ENCODE measurements at regions not wholly inside any gene's neighbourhood (a gene's known extent, or its start where the extent isn't known, plus 50 kb on each side); places are given as distances from the start of the nearest gene placed in this dataset.

DNA sequence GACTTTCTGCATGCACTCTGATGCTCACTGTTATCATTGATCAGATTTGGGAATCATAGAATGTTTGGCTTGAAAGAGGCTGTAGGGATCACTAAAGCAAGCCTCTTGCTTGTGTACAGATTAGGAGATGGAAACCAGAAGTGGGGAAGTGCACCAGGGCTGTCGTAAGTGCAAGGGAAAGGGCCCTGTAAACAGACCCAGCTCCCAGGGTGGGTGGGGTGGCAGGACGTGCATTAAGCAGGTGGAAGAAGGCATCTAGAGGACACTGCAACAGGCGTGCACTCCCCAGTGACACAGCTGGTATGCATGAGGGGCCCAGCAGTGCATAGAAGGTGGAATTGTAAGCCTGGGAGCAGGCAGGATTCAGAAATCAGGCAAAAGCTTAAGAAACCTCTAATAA is 58.0 kb upstream of the SLC7A14 start:
- DNase-seq = no peak

DNA sequence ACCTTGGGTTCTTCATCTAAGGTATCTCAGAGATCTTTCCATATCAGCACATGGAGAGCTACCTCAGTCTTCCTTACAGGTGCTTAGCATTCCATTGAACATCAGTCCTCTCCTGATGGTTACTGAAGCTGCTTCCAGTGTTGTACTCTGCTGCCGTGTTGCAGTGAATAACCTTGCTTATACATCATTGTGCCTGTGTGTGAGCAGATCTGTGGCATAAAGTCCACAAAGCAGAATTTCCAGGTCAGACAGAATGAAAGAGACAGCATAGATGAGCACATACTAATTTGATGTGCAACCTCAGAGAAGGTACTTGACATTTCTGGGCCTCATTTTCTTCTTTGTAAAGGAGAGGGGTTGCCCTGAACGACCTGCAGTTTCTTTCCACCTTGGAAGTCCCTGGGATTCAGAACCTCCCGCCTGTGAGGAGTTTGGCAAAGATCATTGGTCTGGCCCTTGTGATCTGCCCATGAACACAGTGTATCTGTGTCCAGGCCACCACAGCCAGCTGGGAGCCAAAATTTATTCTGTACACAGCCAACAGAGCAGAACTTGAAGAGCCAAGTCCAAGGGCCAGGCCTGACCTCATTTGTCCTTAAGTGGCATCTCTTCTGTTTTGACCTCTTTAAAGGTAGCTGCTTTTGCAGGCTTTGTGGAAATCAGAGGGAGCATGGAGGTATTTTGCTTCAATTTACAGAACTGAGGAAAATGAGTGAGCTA is 57.2 kb upstream of the SLC7A14 start:
- DNase-seq = no peak

DNA sequence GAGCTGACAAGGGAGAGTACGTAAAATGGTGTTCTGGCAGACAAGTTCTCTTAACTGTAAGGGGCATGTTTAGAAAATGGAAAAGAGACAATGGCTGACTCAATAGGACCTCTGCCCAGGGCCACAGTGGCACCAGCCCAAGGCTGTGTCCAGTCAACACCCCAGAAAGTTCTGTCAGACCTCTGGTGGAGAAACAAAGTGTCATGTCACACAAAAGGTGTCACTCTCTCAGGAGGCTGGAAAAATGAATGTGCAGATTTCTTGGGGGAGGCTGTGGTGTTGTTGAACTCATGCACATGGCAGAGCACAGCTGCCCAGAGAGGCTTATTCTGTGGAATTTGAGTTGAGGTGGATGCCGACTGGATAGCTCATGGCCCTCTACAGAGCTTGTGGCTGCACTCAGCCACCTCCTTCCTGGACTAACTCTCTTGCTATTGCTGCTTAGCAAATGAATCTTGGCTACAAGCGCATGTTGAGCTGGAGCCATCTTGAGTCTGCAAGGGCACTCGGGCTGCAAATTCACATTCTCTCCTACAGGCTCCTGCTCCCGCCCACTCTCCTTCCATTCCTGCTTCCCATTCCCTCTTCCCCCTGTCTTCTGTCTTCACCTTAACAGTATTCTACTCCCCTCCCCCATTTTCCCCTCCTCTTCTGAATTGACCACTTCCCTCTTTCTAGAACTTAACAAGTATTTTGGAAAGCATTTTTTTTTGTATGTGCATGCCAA is 55.8 kb upstream of the SLC7A14 start:
- DNase-seq = peak; percentile 14

DNA sequence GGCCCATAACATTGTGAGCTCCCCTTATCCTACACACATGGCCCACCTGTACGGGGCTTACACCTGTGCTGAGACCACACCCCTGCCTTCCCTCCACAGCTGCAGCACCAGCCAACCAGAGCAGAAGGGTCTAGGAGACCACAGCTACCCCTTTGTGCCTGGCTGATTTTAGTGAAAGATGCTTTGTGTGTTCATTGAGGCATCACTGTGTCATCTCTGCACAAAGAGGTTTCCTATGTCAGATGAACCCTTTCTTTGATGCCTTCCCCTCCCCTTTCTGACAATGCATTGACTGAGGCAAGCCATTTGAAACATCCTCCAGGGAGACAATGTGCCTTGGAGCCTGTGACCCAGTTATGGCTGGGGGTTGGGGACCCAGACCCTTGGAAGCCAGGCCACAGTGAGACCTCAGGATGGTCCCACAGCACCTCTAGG is 54.9 kb upstream of the SLC7A14 start:
- no peak for DNase-seq

DNA sequence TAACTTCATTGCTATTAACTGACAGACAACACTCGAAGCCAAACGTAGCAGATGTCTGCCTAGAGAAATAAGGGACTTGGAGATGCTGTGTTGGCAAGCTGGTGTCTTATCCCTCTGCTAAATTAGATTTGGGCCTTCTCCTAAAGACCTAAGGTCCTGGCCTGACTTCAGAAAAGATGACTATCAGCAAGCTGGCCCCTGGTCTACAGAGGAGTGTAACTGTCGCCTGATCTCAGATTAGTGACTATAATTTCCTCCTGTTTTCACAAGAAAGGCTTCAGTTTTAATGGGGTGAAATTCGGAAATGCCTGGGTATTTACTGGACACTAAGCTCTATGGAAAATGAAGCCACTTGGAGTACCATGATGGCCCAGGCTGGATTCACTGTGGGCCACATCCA is 53.1 kb upstream of the SLC7A14 start:
- DNase-seq = no peak

DNA sequence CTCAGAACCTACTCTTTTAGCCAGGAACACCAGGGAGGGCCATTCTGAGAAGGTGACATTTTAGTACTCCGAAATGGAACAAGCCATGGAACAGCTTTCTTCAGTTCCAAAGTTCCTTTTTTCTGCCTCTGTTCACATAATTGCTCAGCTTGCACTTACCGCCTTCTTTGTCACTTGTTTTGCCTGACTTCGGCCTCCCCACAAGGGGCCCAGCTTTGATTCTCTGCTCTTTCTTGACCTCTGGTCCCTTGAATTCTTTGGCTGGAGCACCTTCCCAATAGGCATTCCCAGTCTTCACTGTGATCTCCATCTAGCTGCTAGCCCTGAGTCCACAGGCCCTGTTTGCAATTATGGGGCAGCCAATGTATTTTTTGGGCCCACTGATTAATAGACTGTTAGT is 51.4 kb upstream of the SLC7A14 start:
- DNase-seq = no peak

DNA sequence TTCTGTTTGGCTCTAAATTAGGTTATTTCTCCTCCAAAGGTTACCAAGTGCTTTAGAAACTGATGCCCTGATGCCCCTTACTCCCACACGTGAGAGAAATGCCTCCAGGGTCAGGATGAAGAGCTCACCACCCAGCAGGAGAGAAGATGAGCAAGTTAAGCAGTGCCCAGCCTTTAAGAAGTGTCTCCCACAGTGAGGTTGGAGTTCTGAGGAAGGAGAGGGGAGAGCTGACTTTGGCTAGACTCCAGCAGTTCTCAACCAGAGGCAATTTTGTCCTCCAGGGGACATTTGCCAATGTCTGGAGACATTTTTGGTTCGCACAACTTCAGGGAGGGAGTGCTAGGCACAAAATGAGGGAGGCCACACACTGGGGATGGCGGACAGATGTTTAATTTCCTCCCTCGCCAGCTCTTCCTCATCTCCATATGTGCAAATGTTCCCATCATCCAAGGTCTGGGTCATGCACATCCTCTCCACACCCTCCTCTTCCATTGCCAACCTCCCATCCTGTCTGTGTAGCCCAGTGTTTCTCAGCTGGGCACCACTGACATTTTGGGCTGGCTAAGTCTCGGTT is 50.6 kb upstream of the SLC7A14 start:
- peak; percentile 56 for DNase-seq
